ENCODE measurements at regions not wholly inside any gene's neighbourhood (a gene's known extent, or its start where the extent isn't known, plus 50 kb on each side); places are given as distances from the start of the nearest gene placed in this dataset.

GRCh38 chr16:55152875-55153390 is 171.1 kb upstream of the IRX6 start:
- Histone ChIP-seq H3K9ac (ENCODE audit: low read length) (no peak overlapping the region), H3K36me3 (ENCODE audit: insufficient read depth, low read length) (no peaks in the 10 kb centered on the region), H3K9me3 (ENCODE audit: low read length) (no peaks in the 10 kb centered on the region), H3K9me2 (replicated peaks; ENCODE audit: insufficient read depth, low read length) (no peaks in the 10 kb centered on the region), H3K4me3 (ENCODE audit: low read length) (no peak overlapping the region), H3K27me3 (ENCODE audit: low read length) (no peaks in the 10 kb centered on the region), H3K4me2 (ENCODE audit: low read depth, low read length, poor library complexity, severe bottlenecking) (no peak overlapping the region), H4K20me1 (ENCODE audit: insufficient read depth, low read depth, low read length) (no peaks in the 10 kb centered on the region), H3K27ac (ENCODE audit: low read length) (no peak overlapping the region), H2AFZ (ENCODE audit: low read length) (no peak overlapping the region), H3K79me2 (ENCODE audit: low read length) (no peaks in the 10 kb centered on the region), H3K4me1 (ENCODE audit: low read length) (peaks cover 12% of the 10 kb centered on the region)
- DNase-seq, result no peak

GRCh38 chr16:55154262-55154661 is 169.7 kb upstream of the IRX6 start:
- H3K9ac ChIP-seq (ENCODE audit: low read length), result no peak overlapping the region
- H3K36me3 ChIP-seq (ENCODE audit: insufficient read depth, low read length), result no peaks in the 10 kb centered on the region
- H3K27ac ChIP-seq (ENCODE audit: low read length), result no peak overlapping the region
- no peak overlapping the region for H3K4me3 ChIP-seq (ENCODE audit: low read length)
- H3K27me3 ChIP-seq (ENCODE audit: low read length), result no peaks in the 10 kb centered on the region
- no peaks in the 10 kb centered on the region for H3K9me2 ChIP-seq (replicated peaks; ENCODE audit: insufficient read depth, low read length)
- H3K4me1 ChIP-seq (ENCODE audit: low read length), result peaks cover 12% of the 10 kb centered on the region
- no peaks in the 10 kb centered on the region for H3K9me3 ChIP-seq (ENCODE audit: low read length)
- no peak overlapping the region for H2AFZ ChIP-seq (ENCODE audit: low read length)
- DNase-seq, result no peak
- H3K4me2 ChIP-seq (ENCODE audit: low read depth, low read length, poor library complexity, severe bottlenecking), result no peak overlapping the region
- H4K20me1 ChIP-seq (ENCODE audit: insufficient read depth, low read depth, low read length), result no peaks in the 10 kb centered on the region
- no peaks in the 10 kb centered on the region for H3K79me2 ChIP-seq (ENCODE audit: low read length)

- no peaks in the 10 kb centered on the region for H3K9me2 ChIP-seq (replicated peaks; ENCODE audit: insufficient read depth, low read length)
- DNase-seq, result peak; percentile 59
- peaks cover 12% of the 10 kb centered on the region for H3K4me1 ChIP-seq (ENCODE audit: low read length)
- no peaks in the 10 kb centered on the region for H3K9me3 ChIP-seq (ENCODE audit: low read length)
- H3K27ac ChIP-seq (ENCODE audit: low read length), result no peak overlapping the region
- H3K9ac ChIP-seq (ENCODE audit: low read length), result no peak overlapping the region
- no peaks in the 10 kb centered on the region for H3K79me2 ChIP-seq (ENCODE audit: low read length)
- H2AFZ ChIP-seq (ENCODE audit: low read length), result no peak overlapping the region
- no peak overlapping the region for H3K4me3 ChIP-seq (ENCODE audit: low read length)
- no peaks in the 10 kb centered on the region for H3K36me3 ChIP-seq (ENCODE audit: insufficient read depth, low read length)
- no peak overlapping the region for H3K4me2 ChIP-seq (ENCODE audit: low read depth, low read length, poor library complexity, severe bottlenecking)
- H4K20me1 ChIP-seq (ENCODE audit: insufficient read depth, low read depth, low read length), result no peaks in the 10 kb centered on the region
- H3K27me3 ChIP-seq (ENCODE audit: low read length), result no peaks in the 10 kb centered on the region
Measured at GRCh38 chr16:55154956-55155355, 169.0 kb upstream of the IRX6 start.

- H3K9me3 ChIP-seq (ENCODE audit: low read length), result no peaks in the 10 kb centered on the region
Measured at GRCh38 chr16:55155815-55156214, 168.2 kb upstream of the IRX6 start.

GRCh38 chr16:55169780-55170179 is 154.2 kb upstream of the IRX6 start:
- Histone ChIP-seq H3K27ac (ENCODE audit: low read length) (no peak overlapping the region), H3K79me2 (ENCODE audit: low read length) (no peaks in the 10 kb centered on the region), H3K9me2 (replicated peaks; ENCODE audit: insufficient read depth, low read length) (no peaks in the 10 kb centered on the region), H3K4me1 (ENCODE audit: low read length) (no peaks in the 10 kb centered on the region), H3K27me3 (ENCODE audit: low read length) (no peaks in the 10 kb centered on the region), H4K20me1 (ENCODE audit: insufficient read depth, low read depth, low read length) (no peaks in the 10 kb centered on the region), H3K36me3 (ENCODE audit: insufficient read depth, low read length) (no peaks in the 10 kb centered on the region), H2AFZ (ENCODE audit: low read length) (no peak overlapping the region), H3K4me3 (ENCODE audit: low read length) (no peak overlapping the region), H3K4me2 (ENCODE audit: low read depth, low read length, poor library complexity, severe bottlenecking) (no peak overlapping the region), H3K9ac (ENCODE audit: low read length) (no peak overlapping the region), H3K9me3 (ENCODE audit: low read length) (no peaks in the 10 kb centered on the region)
- DNase-seq, result no peak

More at GRCh38 chr16:55155815-55156214, 168.2 kb upstream of the IRX6 start:
- no peaks in the 10 kb centered on the region for H3K27me3 ChIP-seq (ENCODE audit: low read length)
- peaks cover 12% of the 10 kb centered on the region for H3K4me1 ChIP-seq (ENCODE audit: low read length)
- no peak overlapping the region for H2AFZ ChIP-seq (ENCODE audit: low read length)
- no peak for DNase-seq
- H3K36me3 ChIP-seq (ENCODE audit: insufficient read depth, low read length), result no peaks in the 10 kb centered on the region
- no peaks in the 10 kb centered on the region for H3K79me2 ChIP-seq (ENCODE audit: low read length)
- H3K4me3 ChIP-seq (ENCODE audit: low read length), result no peak overlapping the region
- no peaks in the 10 kb centered on the region for H3K9me2 ChIP-seq (replicated peaks; ENCODE audit: insufficient read depth, low read length)
- H3K4me2 ChIP-seq (ENCODE audit: low read depth, low read length, poor library complexity, severe bottlenecking), result no peak overlapping the region
- no peak overlapping the region for H3K27ac ChIP-seq (ENCODE audit: low read length)
- no peak overlapping the region for H3K9ac ChIP-seq (ENCODE audit: low read length)
- H4K20me1 ChIP-seq (ENCODE audit: insufficient read depth, low read depth, low read length), result no peaks in the 10 kb centered on the region

- no peak overlapping the region for H2AFZ ChIP-seq (ENCODE audit: low read length)
- H3K27me3 ChIP-seq (ENCODE audit: low read length), result no peaks in the 10 kb centered on the region
- no peaks in the 10 kb centered on the region for H4K20me1 ChIP-seq (ENCODE audit: insufficient read depth, low read depth, low read length)
- no peaks in the 10 kb centered on the region for H3K9me3 ChIP-seq (ENCODE audit: low read length)
- H3K4me2 ChIP-seq (ENCODE audit: low read depth, low read length, poor library complexity, severe bottlenecking), result no peak overlapping the region
- H3K9me2 ChIP-seq (replicated peaks; ENCODE audit: insufficient read depth, low read length), result no peaks in the 10 kb centered on the region
- no peak overlapping the region for H3K9ac ChIP-seq (ENCODE audit: low read length)
- H3K4me3 ChIP-seq (ENCODE audit: low read length), result no peak overlapping the region
- H3K27ac ChIP-seq (ENCODE audit: low read length), result no peak overlapping the region
- no peaks in the 10 kb centered on the region for H3K36me3 ChIP-seq (ENCODE audit: insufficient read depth, low read length)
- DNase-seq, result no peak
- no peaks in the 10 kb centered on the region for H3K79me2 ChIP-seq (ENCODE audit: low read length)
- H3K4me1 ChIP-seq (ENCODE audit: low read length), result no peaks in the 10 kb centered on the region; the same call in 1 of the 2 replicates
Measured at GRCh38 chr16:55171241-55171640, 152.8 kb upstream of the IRX6 start.

GRCh38 chr16:55175389-55175788 is 148.6 kb upstream of the IRX6 start:
- Histone ChIP-seq H3K79me2 (ENCODE audit: low read length) (no peaks in the 10 kb centered on the region), H4K20me1 (ENCODE audit: insufficient read depth, low read depth, low read length) (no peaks in the 10 kb centered on the region), H3K4me1 (ENCODE audit: low read length) (no peaks in the 10 kb centered on the region; the same call in 1 of the 2 replicates), H3K9ac (ENCODE audit: low read length) (no peak overlapping the region), H3K9me2 (replicated peaks; ENCODE audit: insufficient read depth, low read length) (no peaks in the 10 kb centered on the region), H3K4me3 (ENCODE audit: low read length) (no peak overlapping the region), H3K9me3 (ENCODE audit: low read length) (no peaks in the 10 kb centered on the region), H3K36me3 (ENCODE audit: insufficient read depth, low read length) (no peaks in the 10 kb centered on the region), H3K27ac (ENCODE audit: low read length) (no peak overlapping the region), H3K4me2 (ENCODE audit: low read depth, low read length, poor library complexity, severe bottlenecking) (no peak overlapping the region), H2AFZ (ENCODE audit: low read length) (no peak overlapping the region), H3K27me3 (ENCODE audit: low read length) (no peaks in the 10 kb centered on the region)
- DNase-seq, result no peak

- no peaks in the 10 kb centered on the region for H3K9me3 ChIP-seq (ENCODE audit: low read length)
- no peak overlapping the region for H2AFZ ChIP-seq (ENCODE audit: low read length)
- DNase-seq, result no peak
- no peaks in the 10 kb centered on the region for H3K27me3 ChIP-seq (ENCODE audit: low read length)
- H3K79me2 ChIP-seq (ENCODE audit: low read length), result no peaks in the 10 kb centered on the region
- no peaks in the 10 kb centered on the region for H4K20me1 ChIP-seq (ENCODE audit: insufficient read depth, low read depth, low read length)
- no peak overlapping the region for H3K4me2 ChIP-seq (ENCODE audit: low read depth, low read length, poor library complexity, severe bottlenecking)
- no peak overlapping the region for H3K27ac ChIP-seq (ENCODE audit: low read length)
- H3K4me1 ChIP-seq (ENCODE audit: low read length), result no peaks in the 10 kb centered on the region; the same call in 1 of the 2 replicates
- H3K36me3 ChIP-seq (ENCODE audit: insufficient read depth, low read length), result no peaks in the 10 kb centered on the region
- H3K9ac ChIP-seq (ENCODE audit: low read length), result no peak overlapping the region
- no peaks in the 10 kb centered on the region for H3K9me2 ChIP-seq (replicated peaks; ENCODE audit: insufficient read depth, low read length)
- H3K4me3 ChIP-seq (ENCODE audit: low read length), result no peak overlapping the region
Measured at GRCh38 chr16:55176901-55177300, 147.1 kb upstream of the IRX6 start.

- no peaks in the 10 kb centered on the region for H3K27me3 ChIP-seq (ENCODE audit: low read length)
- DNase-seq, result no peak
- H3K27ac ChIP-seq (ENCODE audit: low read length), result no peak overlapping the region
- H3K36me3 ChIP-seq (ENCODE audit: insufficient read depth, low read length), result no peaks in the 10 kb centered on the region
- H2AFZ ChIP-seq (ENCODE audit: low read length), result no peak overlapping the region
- H3K4me2 ChIP-seq (ENCODE audit: low read depth, low read length, poor library complexity, severe bottlenecking), result no peak overlapping the region
- no peaks in the 10 kb centered on the region; the same call in 1 of the 2 replicates for H3K4me1 ChIP-seq (ENCODE audit: low read length)
- H4K20me1 ChIP-seq (ENCODE audit: insufficient read depth, low read depth, low read length), result no peaks in the 10 kb centered on the region
- H3K9me3 ChIP-seq (ENCODE audit: low read length), result no peaks in the 10 kb centered on the region
- no peak overlapping the region for H3K4me3 ChIP-seq (ENCODE audit: low read length)
- H3K9ac ChIP-seq (ENCODE audit: low read length), result no peak overlapping the region
- H3K9me2 ChIP-seq (replicated peaks; ENCODE audit: insufficient read depth, low read length), result no peaks in the 10 kb centered on the region
- H3K79me2 ChIP-seq (ENCODE audit: low read length), result no peaks in the 10 kb centered on the region
Measured at GRCh38 chr16:55179411-55179810, 144.6 kb upstream of the IRX6 start.

Data from Karpas-422 (cell line).